Lower leg skin (tissue), 3 donors: ENCODE measurements at regions not wholly inside any gene's neighbourhood (a gene's known extent, or its start where the extent isn't known, plus 50 kb on each side); places are given as distances from the start of the nearest gene placed in this dataset.

Experiments used
- CTCF ChIP-seq, 3 donors: fragments of 450-650 bp; IDR thresholded peaks; one replicate each; pipeline ENCODE4 v1.5.1; 2016; ENCODE audit warnings: antibody characterized with exemption in 3 of 3, mild to moderate bottlenecking in 3 of 3, moderate library complexity in 2 of 3
- POLR2A ChIP-seq, 2 donors: fragments of 450-650 bp; IDR thresholded peaks; one replicate each; pipeline ENCODE4 v1.6.1; 2016 to 2017; ENCODE audit warnings: antibody characterized with exemption in 2 of 2, mild to moderate bottlenecking in 1 of 2, moderate library complexity in 1 of 2

- TF ChIP-seq CTCF (IDR thresholded peaks at IDR 0.05) (no peak), POLR2A (IDR thresholded peaks at IDR 0.05) (no peak)
Measured at GRCh38 chr6:170464080-170464479, 89.0 kb downstream of the PSMB1 start.
